H9 (cell line): ENCODE measurements at regions not wholly inside any gene's neighbourhood (a gene's known extent, or its start where the extent isn't known, plus 50 kb on each side); places are given as distances from the start of the nearest gene placed in this dataset.

Experiments used
- DNase-seq: peaks from one replicate; pipeline ENCODE4 v3.0.0-alpha.2; 2017
- H2AFZ ChIP-seq: one replicate; pipeline ENCODE4 v1.6.1; 2013; ENCODE audit warnings: mild to moderate bottlenecking, low read length, control low read depth, moderate library complexity
- H2AK5ac ChIP-seq: 2 replicates; pipeline ENCODE4 v1.6.1; 2013; ENCODE audit warnings: low read length, control low read depth, mixed read lengths; ENCODE audit not compliant: insufficient read length
- H2BK120ac ChIP-seq: one replicate; pipeline ENCODE4 v1.6.1; 2013; ENCODE audit warnings: low read depth, mild to moderate bottlenecking, low read length, control low read depth, inconsistent platforms; ENCODE audit not compliant: poor library complexity, severe bottlenecking
- H2BK12ac ChIP-seq: 2 replicates; pipeline ENCODE4 v1.6.1; 2013; ENCODE audit warnings: low read length, control low read depth, mixed read lengths, low read depth; ENCODE audit not compliant: insufficient read length
- H2BK15ac ChIP-seq: 2 replicates; pipeline ENCODE4 v1.6.1; 2013; ENCODE audit warnings: low read depth, low read length, control low read depth
- H2BK20ac ChIP-seq: one replicate; pipeline ENCODE4 v1.6.1; 2013; ENCODE audit warnings: low read depth, mild to moderate bottlenecking, low read length, control low read depth, inconsistent platforms; ENCODE audit not compliant: poor library complexity, severe bottlenecking
- H2BK5ac ChIP-seq: 2 replicates; pipeline ENCODE4 v1.6.1; 2013; ENCODE audit warnings: low read length, control low read depth, mixed read lengths; ENCODE audit not compliant: insufficient read length
- H3K14ac ChIP-seq: 2 replicates; pipeline ENCODE4 v1.6.1; 2013; ENCODE audit warnings: low read length, control low read depth; ENCODE audit not compliant: insufficient read depth
- H3K18ac ChIP-seq: 2 replicates; pipeline ENCODE4 v1.6.1; 2013; ENCODE audit warnings: low read depth, mild to moderate bottlenecking, mixed read lengths, low read length, control low read depth; ENCODE audit not compliant: insufficient read length
- H3K23ac ChIP-seq: 2 replicates; pipeline ENCODE4 v1.6.1; 2013; ENCODE audit warnings: low read length, control low read depth, mixed read lengths, low read depth; ENCODE audit not compliant: insufficient read length
- H3K23me2 ChIP-seq: 2 replicates; pipeline ENCODE4 v1.6.1; 2013; ENCODE audit warnings: low read depth, mild to moderate bottlenecking, mixed read lengths, low read length, control low read depth; ENCODE audit not compliant: insufficient read length, poor library complexity, severe bottlenecking
- H3K27ac ChIP-seq: 2 replicates; pipeline ENCODE4 v1.5.1; 2013; ENCODE audit warnings: low read length, control low read depth, mixed read lengths, low read depth; ENCODE audit not compliant: insufficient read length
- H3K27me3 ChIP-seq: 2 replicates; pipeline ENCODE4 v1.6.1; 2013; ENCODE audit warnings: low read length, control low read depth, inconsistent platforms; ENCODE audit not compliant: insufficient read depth
- H3K4ac ChIP-seq: 2 replicates; pipeline ENCODE4 v1.6.1; 2013; ENCODE audit warnings: low read depth, mild to moderate bottlenecking, control low read depth, inconsistent platforms, low read length, moderate library complexity
- H3K4me1 ChIP-seq: 2 replicates; pipeline ENCODE4 v1.6.1; 2013; ENCODE audit warnings: low read length, control low read depth, inconsistent platforms; ENCODE audit not compliant: insufficient read depth
- H3K4me2 ChIP-seq: 2 replicates; pipeline ENCODE4 v1.6.1; 2013; ENCODE audit warnings: low read length, control low read depth, mixed read lengths; ENCODE audit not compliant: insufficient read length, insufficient read depth
- H3K56ac ChIP-seq: 2 replicates; pipeline ENCODE4 v1.6.1; 2013; ENCODE audit warnings: low read depth, mild to moderate bottlenecking, mixed read lengths, low read length, control low read depth; ENCODE audit not compliant: insufficient read length
- H3K79me1 ChIP-seq: 2 replicates; pipeline ENCODE4 v1.6.1; 2013; ENCODE audit warnings: low read depth, mild to moderate bottlenecking, moderate library complexity, low read length, control low read depth, inconsistent platforms; ENCODE audit not compliant: insufficient read depth, poor library complexity, severe bottlenecking
- H3K79me2 ChIP-seq: 2 replicates; pipeline ENCODE4 v1.6.1; 2013; ENCODE audit warnings: low read length, control low read depth, inconsistent platforms; ENCODE audit not compliant: insufficient read depth
- H3K9ac ChIP-seq: 2 replicates; pipeline ENCODE4 v1.6.1; 2013; ENCODE audit warnings: low read length, control low read depth, mixed read lengths; ENCODE audit not compliant: insufficient read length; ENCODE audit errors: extremely low read depth
- H3K9me3 ChIP-seq: one replicate; pipeline ENCODE4 v1.6.1; 2013; ENCODE audit warnings: low read depth, low read length, inconsistent platforms; ENCODE audit not compliant: control insufficient read depth
- H3T11ph ChIP-seq: one replicate; pipeline ENCODE4 v1.6.1; 2013; ENCODE audit warnings: mild to moderate bottlenecking, low read length, control low read depth, inconsistent platforms
- H4K20me1 ChIP-seq: one replicate; pipeline ENCODE4 v1.6.1; 2013; ENCODE audit not compliant: control insufficient read depth, insufficient read length, insufficient read depth
- H4K5ac ChIP-seq: 2 replicates; pipeline ENCODE4 v1.6.1; 2013; ENCODE audit warnings: low read depth, mild to moderate bottlenecking, mixed read lengths, low read length, control low read depth; ENCODE audit not compliant: insufficient read length
- H4K8ac ChIP-seq: replicated peaks from 2 replicates; pipeline ENCODE4 v1.6.1; 2013; ENCODE audit warnings: low read length, control low read depth, mixed read lengths, low read depth; ENCODE audit not compliant: insufficient read length
- H4K91ac ChIP-seq: 2 replicates; pipeline ENCODE4 v1.6.1; 2013; ENCODE audit warnings: low read depth, mild to moderate bottlenecking, moderate library complexity, mixed read lengths, low read length, control low read depth; ENCODE audit not compliant: insufficient read length
- H3K27ac Mint-ChIP-seq, 3 experiments: 2 replicates in 2 of 3; 3 replicates in 1 of 3; pipeline ENCODE4 v1.8.0; 2020 to 2021; ENCODE audit warnings: mixed read lengths in 3 of 3, mild to moderate bottlenecking in 1 of 3, moderate library complexity in 1 of 3
- H3K27me3 Mint-ChIP-seq: 2 replicates; pipeline ENCODE4 v1.8.0; 2021; ENCODE audit warnings: low read depth, mild to moderate bottlenecking, moderate library complexity, mixed read lengths
- H3K36me3 Mint-ChIP-seq, 3 experiments: 2 replicates in 2 of 3; 3 replicates in 1 of 3; pipeline ENCODE4 v1.8.0; 2020 to 2021; ENCODE audit warnings: low read depth in 3 of 3, mixed read lengths in 3 of 3; ENCODE audit not compliant: insufficient read depth in 1 of 3
- H3K4me1 Mint-ChIP-seq, 2 experiments: 2 replicates each; pipeline ENCODE4 v1.8.0; 2020; ENCODE audit warnings: mixed read lengths in 2 of 2
- H3K4me3 Mint-ChIP-seq, 2 experiments: 2 replicates in 1 of 2; 3 replicates in 1 of 2; pipeline ENCODE4 v1.8.0; 2020 to 2021; ENCODE audit warnings: mild to moderate bottlenecking in 2 of 2, mixed read lengths in 2 of 2, moderate library complexity in 1 of 2
- H3K9me3 Mint-ChIP-seq, 2 experiments: 2 replicates in 1 of 2; 3 replicates in 1 of 2; pipeline ENCODE4 v1.8.0; 2020; ENCODE audit warnings: mild to moderate bottlenecking in 2 of 2, mixed read lengths in 2 of 2, moderate library complexity in 1 of 2
- WGBS: extraction: QIAGEN DNeasy Blood & Tissue Kit; methylation state at CpG from one replicate; pipeline ENCODE4 v1.1.7; 2013; ENCODE audit warnings: missing lambda C conversion rate, low lambda C conversion rate, mixed read lengths; ENCODE audit not compliant: insufficient read length; ENCODE audit errors: extremely low coverage; 5-methylcytosine and 5-hydroxymethylcytosine counted together
- TF ChIP-seq, protein P1 (sequence below): fragments of 200-600 bp; sonication (generic); conservative IDR thresholded peaks from 3 replicates; pipeline ENCODE4 v1.8.0; 2021; ENCODE audit warnings: antibody characterized with exemption, mild to moderate bottlenecking

- Histone ChIP-seq H3K14ac (no peak overlapping the region), H2AK5ac (no peak overlapping the region), H3T11ph (no peak overlapping the region), H2AFZ (no peak overlapping the region), H3K4ac (no peak overlapping the region), H2BK120ac (no peak overlapping the region), H2BK12ac (no peak overlapping the region), H2BK20ac (no peak overlapping the region), H2BK15ac (no peak overlapping the region), H3K79me2 (no peaks in the 10 kb centered on the region), H3K9me3 (no peaks in the 10 kb centered on the region), H4K20me1 (no peaks in the 10 kb centered on the region), H3K56ac (no peak overlapping the region), H3K18ac (no peak overlapping the region), H4K5ac (no peak overlapping the region), H3K27me3 (no peaks in the 10 kb centered on the region), H3K4me2 (no peak overlapping the region), H3K4me1 (peaks cover 3% of the 10 kb centered on the region; the same call in 1 of the 2 replicates), H3K79me1 (no peaks in the 10 kb centered on the region), H3K23ac (no peak overlapping the region), H4K8ac (no peak overlapping the region), H3K27ac (no peak overlapping the region), H4K91ac (no peak overlapping the region), H2BK5ac (no peak overlapping the region), H3K9ac (no peak overlapping the region), H3K23me2 (no peaks in the 10 kb centered on the region)
- Mint-ChIP-seq H3K4me1 (peaks cover 19 to 24% of the 10 kb centered on the region in 2 experiments), H3K27me3 (no peaks in the 10 kb centered on the region), H3K27ac (peak overlapping the region; percentile 52 to 86 (median 63); a peak in 5 of 7 replicates), H3K9me3 (no peaks in the 10 kb centered on the region), H3K36me3 (peaks cover 0 to 3% (median 0%) of the 10 kb centered on the region in 3 experiments; a peak in 1 of 7 replicates), H3K4me3 (no peak overlapping the region)
- WGBS: no CpG with 5 or more reads among the region's 7 CpGs
- TF ChIP-seq, protein P1, sequence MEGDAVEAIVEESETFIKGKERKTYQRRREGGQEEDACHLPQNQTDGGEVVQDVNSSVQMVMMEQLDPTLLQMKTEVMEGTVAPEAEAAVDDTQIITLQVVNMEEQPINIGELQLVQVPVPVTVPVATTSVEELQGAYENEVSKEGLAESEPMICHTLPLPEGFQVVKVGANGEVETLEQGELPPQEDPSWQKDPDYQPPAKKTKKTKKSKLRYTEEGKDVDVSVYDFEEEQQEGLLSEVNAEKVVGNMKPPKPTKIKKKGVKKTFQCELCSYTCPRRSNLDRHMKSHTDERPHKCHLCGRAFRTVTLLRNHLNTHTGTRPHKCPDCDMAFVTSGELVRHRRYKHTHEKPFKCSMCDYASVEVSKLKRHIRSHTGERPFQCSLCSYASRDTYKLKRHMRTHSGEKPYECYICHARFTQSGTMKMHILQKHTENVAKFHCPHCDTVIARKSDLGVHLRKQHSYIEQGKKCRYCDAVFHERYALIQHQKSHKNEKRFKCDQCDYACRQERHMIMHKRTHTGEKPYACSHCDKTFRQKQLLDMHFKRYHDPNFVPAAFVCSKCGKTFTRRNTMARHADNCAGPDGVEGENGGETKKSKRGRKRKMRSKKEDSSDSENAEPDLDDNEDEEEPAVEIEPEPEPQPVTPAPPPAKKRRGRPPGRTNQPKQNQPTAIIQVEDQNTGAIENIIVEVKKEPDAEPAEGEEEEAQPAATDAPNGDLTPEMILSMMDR: no peak
- no peak for DNase-seq
Observed at GRCh38 chr1:112840631-112841624, 115.1 kb downstream of the SLC16A1 start.
